Retinal pigment epithelial cell (primary cell): ENCODE measurements at regions not wholly inside any gene's neighbourhood (a gene's known extent, or its start where the extent isn't known, plus 50 kb on each side); places are given as distances from the start of the nearest gene placed in this dataset.

ENCODE experiments used
- DNase-seq: peaks from one replicate; pipeline ENCODE4 v3.0.0-alpha.2; 2010; ENCODE audit warnings: low read depth
- H3K4me3 ChIP-seq: 2 replicates; pipeline ENCODE4 v1.5.1; 2011; ENCODE audit warnings: mild to moderate bottlenecking, low read length, control low read depth, moderate library complexity
- TF ChIP-seq, protein P1 (sequence below): conservative IDR thresholded peaks from 2 replicates; pipeline ENCODE4 v1.5.1; 2011; ENCODE audit warnings: low read depth, low read length, control low read depth, inconsistent platforms

DNA sequence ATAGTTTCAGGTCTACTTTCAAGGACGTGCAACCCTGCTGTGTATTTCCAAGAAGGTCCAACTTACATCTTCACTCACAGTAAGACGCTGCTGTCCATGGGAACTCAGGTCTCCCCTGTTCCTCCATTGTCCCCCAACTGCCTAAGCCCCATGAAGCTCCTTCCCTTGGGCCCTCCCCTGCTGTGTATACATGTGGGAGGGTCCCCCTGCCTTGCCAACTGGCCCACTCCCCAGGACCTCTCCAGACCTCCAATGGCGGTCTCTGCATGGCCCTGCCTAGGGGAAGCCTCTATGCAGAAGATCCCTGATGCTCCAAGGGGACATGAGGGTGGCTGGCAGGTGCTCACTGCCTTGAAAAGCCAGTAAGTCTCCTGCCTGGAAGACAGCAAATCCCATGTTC is 186.7 kb upstream of the CST7 start:
- TF ChIP-seq, protein P1, sequence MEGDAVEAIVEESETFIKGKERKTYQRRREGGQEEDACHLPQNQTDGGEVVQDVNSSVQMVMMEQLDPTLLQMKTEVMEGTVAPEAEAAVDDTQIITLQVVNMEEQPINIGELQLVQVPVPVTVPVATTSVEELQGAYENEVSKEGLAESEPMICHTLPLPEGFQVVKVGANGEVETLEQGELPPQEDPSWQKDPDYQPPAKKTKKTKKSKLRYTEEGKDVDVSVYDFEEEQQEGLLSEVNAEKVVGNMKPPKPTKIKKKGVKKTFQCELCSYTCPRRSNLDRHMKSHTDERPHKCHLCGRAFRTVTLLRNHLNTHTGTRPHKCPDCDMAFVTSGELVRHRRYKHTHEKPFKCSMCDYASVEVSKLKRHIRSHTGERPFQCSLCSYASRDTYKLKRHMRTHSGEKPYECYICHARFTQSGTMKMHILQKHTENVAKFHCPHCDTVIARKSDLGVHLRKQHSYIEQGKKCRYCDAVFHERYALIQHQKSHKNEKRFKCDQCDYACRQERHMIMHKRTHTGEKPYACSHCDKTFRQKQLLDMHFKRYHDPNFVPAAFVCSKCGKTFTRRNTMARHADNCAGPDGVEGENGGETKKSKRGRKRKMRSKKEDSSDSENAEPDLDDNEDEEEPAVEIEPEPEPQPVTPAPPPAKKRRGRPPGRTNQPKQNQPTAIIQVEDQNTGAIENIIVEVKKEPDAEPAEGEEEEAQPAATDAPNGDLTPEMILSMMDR, result no peak
- DNase-seq, result no peak

DNA sequence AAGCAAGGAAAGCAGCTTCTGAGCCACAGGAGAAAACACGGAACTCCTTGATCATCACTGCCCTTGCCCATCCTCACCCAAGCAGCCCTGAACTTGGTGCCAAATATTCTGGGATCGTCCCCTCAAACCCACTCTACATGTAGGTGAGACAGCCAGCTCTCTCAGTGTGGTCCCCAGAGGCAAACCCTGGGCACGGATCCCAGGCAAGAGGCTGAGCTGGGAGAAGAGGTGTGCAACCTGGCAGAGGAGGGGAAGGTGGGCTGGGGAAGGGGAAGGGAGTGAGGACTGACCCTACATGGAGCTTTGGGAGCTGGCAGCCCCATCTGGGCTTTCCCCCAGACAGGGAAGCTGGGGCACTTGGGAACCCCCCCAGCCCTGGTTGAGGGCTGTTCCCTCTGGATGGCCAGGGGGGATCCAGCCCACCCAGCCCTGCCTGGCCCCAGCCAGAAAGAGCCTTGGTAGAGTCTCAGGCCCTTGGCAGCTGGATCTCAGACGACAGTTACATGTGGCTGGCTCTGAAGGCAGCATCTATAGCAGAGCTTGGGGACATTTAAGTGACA is 186.2 kb upstream of the CST7 start:
- H3K4me3 ChIP-seq, result no peak overlapping the region
- TF ChIP-seq, protein P1, result no peak
- no peak for DNase-seq

More for the DNA sequence above, 186.7 kb upstream of the CST7 start:
- H3K4me3 ChIP-seq, result no peak overlapping the region

DNA sequence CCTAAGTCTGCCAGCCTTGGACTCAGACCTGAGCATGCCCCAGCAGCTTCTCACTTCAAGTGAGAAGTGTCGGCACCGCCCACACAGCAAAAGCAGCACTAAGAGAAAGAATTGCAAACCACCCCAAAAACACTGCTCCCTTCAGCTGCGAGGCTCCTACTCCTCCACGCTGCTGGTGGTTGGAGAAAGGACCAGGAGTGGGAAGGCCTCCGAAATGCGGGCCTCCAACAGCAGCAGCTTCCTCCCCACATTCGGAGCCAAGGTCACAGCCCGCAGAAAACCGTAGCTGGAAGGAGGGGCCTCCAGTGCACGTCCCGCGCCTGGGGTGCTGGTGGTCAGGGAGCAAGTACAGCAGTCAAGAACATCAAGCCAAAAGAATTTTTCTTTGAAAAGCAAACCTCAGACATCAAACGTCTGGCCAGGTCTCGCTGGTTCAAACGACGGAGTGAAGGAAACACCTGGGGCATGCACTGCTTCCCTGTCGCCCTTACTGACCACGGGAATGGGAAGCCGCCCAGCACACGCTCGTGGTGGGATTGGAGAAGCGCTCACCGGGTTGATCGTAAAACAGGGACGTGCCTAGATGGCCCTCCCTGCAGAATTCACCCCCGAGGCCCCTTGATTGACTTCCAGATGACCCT is 185.6 kb upstream of the CST7 start:
- no peak overlapping the region for H3K4me3 ChIP-seq
- TF ChIP-seq, protein P1, result no peak
- DNase-seq, result no peak

DNA sequence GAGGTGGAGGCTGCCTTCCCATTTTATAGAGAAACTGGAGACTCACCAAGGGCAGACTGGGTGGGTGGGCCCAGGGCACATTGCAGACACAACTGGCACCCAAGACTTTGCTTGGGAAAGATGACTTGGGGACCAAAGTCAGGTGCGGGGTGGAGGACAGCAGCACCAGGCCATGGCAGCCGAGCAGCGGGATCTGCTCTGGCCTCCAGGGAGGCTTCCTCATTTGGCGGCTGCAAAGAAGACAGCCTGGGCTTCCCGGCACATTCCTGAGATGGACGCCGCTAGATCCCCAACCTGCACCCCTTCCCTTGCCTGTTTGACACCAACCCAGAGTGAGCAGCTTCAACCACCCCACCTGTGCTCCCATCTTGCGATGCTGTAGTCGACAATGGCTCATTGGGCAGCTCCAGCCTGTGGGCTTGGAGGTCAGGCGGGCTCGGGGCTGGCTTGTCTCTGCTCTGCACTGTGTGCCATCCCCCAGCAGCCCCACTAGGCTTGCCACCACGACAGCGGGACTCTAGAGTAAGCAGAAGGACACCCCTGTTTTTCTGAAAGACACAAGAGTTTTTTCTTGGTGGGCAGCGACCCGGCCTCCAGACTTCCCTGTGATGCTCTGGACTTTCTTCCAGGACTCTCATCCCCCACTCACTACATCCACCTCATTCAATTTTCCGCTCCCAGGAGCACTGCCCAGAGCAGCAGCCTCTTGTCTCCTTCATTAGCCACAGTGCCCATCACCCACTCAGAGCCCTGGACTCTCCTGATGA is 184.9 kb upstream of the CST7 start:
- TF ChIP-seq, protein P1, result no peak
- no peak for DNase-seq
- no peak overlapping the region for H3K4me3 ChIP-seq

DNA sequence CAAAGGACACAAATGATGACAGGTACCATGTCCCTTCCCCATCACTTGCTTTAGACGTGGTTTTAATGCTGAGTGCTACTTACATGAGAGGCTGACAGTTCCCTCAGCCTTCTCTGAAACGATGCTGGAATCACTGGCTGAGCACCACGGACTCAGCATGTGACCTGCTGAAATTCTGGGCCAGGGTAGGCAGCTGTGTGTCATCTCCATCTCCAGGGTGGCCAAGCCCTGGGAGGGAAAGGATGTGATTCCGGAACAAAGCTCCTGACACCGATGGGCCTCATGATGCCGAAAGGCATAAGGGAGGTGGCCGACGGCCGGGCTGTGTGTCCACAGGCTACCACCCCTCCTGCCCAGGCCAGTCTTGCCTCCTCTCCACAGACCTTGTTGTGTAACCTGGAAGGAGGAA is 184.3 kb upstream of the CST7 start:
- no peak overlapping the region for H3K4me3 ChIP-seq
- TF ChIP-seq, protein P1, result no peak
- no peak for DNase-seq

DNA sequence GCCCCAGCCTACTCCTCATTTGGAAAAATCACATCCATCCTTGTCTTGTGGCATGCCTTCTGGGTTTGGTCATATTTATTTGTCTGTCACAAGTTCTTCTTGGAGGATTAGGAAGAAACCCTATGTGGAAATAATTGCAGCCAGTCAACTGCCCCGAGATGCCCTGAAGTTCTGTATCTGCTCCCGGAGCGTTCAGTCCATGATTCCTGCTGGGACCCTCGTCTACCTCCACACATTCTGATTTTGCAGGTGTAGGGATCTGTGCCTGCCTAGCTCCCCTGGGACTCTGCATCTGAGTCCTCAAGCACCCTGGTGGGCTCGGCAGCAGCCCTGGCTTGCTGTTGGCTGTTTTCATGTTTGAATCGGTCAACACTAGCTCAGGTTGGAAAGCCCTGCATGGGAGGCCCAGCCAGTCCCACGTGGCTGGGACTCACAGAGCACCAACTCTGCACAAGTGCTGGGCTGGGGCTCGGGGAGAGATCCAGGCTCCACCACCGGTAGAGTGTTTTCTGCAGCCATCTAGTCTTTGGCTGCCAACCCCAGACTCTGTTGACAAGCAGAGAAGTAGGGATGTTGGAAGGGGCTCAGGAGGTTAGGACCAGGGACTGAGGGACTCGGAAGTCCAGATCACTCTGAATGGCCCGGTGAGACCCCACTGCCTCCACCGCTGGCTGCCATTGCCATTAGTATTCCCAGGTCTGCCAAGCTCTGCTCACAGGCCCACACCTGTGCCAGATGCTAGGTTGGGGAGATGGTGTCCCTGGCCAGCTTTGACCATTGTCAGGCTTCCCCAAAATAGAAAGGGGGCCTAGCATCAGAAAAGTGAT is 183.5 kb upstream of the CST7 start:
- TF ChIP-seq, protein P1, result no peak
- no peak for DNase-seq
- no peak overlapping the region for H3K4me3 ChIP-seq
